IPS-15b (cell line): ENCODE measurements at regions not wholly inside any gene's neighbourhood (a gene's known extent, or its start where the extent isn't known, plus 50 kb on each side); places are given as distances from the start of the nearest gene placed in this dataset.
A peak's percentile ranks its signal among the peaks of the same experiment; 100 is the strongest.
"Not testable (repeated sequence)": the region's sequence is repeated elsewhere in the genome, so short reads cannot be mapped to it uniquely, and the experiment has no call there.

Source experiments
- H3K27me3 ChIP-seq: one replicate; pipeline ENCODE4 v1.6.1; 2013; ENCODE audit warnings: low read length; ENCODE audit not compliant: control insufficient read depth, insufficient read depth
- H3K36me3 ChIP-seq: one replicate; pipeline ENCODE4 v1.6.1; 2013; ENCODE audit warnings: low read length; ENCODE audit not compliant: control insufficient read depth, insufficient read depth
- H3K4me1 ChIP-seq: one replicate; pipeline ENCODE4 v1.6.1; 2013; ENCODE audit warnings: mild to moderate bottlenecking, low read length; ENCODE audit not compliant: control insufficient read depth, insufficient read depth
- H3K4me3 ChIP-seq: one replicate; pipeline ENCODE4 v1.5.1; 2013; ENCODE audit warnings: low read depth, low read length
- H3K9ac ChIP-seq: one replicate; pipeline ENCODE4 v1.6.1; 2013; ENCODE audit warnings: low read depth, mild to moderate bottlenecking, low read length
- H3K9me3 ChIP-seq: one replicate; pipeline ENCODE4 v1.6.1; 2013; ENCODE audit warnings: mild to moderate bottlenecking, low read length; ENCODE audit not compliant: control insufficient read depth, insufficient read depth

DNA sequence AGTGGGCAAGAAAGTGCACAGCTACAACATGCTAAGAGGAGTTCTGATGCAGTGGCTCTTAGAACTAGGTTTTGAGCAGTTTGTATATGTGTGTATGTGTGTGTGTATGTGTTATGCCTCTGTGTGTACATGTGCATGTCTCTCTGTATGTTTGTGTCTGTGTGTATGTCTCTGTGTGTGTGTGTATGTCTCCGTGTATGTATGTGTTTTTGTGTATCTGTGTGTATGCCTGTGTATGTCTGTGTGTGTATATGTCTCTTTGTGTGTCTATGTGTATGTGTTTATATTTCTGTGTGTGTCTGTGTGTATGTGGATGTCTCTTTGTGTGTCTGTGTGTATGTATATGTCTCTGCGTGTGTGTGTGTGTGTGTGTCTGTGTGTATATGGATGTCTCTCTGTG is 139.6 kb downstream of the C12orf75 start:
- Histone ChIP-seq H3K27me3 (no peaks in the 10 kb centered on the region), H3K36me3 (no peaks in the 10 kb centered on the region), H3K4me3 (no peak overlapping the region), H3K9me3 (no peaks in the 10 kb centered on the region), H3K4me1 (peaks cover 3% of the 10 kb centered on the region), H3K9ac (no peak overlapping the region)

DNA sequence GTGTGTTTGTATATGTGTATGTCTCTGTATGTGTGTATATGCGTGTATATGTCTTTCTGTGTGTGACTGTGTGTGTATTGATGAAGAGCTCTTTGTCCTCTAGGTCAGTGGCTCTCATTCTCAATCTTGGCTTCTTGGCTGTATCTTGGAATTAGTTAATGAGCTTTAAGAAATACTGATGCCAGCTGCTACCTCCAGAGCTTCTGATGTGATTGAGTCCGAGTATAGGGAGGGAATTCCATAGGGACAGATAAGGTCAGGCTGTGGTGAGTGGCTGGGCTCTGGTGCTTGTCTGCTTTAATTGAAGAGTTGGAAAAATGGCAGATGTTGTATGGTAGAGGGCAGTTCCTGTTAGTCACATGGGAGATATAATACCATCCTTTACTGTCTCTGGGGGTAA is 140.1 kb downstream of the C12orf75 start:
- no peaks in the 10 kb centered on the region for H3K27me3 ChIP-seq
- H3K36me3 ChIP-seq, result no peaks in the 10 kb centered on the region
- no peaks in the 10 kb centered on the region for H3K9me3 ChIP-seq
- peaks cover 3% of the 10 kb centered on the region for H3K4me1 ChIP-seq
- H3K9ac ChIP-seq, result no peak overlapping the region
- H3K4me3 ChIP-seq, result no peak overlapping the region

DNA sequence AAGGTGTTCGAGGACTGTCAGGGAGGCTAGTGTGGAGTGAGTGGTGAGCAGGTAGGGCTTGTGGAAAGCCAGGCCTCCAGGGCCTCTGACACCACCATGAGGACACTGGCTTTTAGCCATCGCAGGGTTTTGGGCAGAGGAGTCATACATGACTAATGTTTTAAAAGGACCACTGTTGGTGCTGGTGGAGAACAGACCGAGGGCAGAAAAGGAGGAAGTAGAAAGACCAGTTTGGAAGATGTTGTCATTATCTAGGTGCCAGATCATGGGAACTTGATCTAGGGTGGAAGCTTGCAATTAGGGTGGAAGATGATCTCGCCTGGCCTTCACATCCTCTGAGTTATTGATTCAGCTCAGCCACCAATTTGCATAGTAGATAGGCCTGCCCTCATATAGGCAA is 144.2 kb downstream of the C12orf75 start:
- no peaks in the 10 kb centered on the region for H3K9me3 ChIP-seq
- peaks cover 3% of the 10 kb centered on the region for H3K4me1 ChIP-seq
- no peak overlapping the region for H3K9ac ChIP-seq
- no peaks in the 10 kb centered on the region for H3K36me3 ChIP-seq
- no peak overlapping the region for H3K4me3 ChIP-seq
- H3K27me3 ChIP-seq, result no peaks in the 10 kb centered on the region

DNA sequence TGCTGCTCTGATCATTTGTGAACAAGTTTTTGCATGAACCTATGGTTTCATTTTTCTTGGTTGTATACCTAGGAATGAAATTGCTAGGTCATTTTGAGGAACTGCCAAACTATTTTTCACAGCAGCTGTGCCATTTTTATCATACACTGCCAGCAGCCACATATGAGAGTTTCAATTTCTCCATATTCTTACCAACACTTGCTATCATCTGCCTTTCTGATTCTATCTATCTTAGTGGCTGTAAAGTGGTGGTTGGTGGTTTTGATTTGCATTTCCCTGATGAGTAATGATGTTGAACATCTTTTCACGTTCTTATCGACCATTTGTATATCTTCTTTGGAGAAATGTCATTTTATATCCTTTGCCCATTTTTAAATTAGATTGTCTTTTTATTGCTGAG is 146.1 kb downstream of the C12orf75 start:
- Histone ChIP-seq H3K4me1 (peaks cover 12% of the 10 kb centered on the region), H3K27me3 (no peaks in the 10 kb centered on the region), H3K9me3 (no peaks in the 10 kb centered on the region), H3K9ac (no peak overlapping the region), H3K36me3 (no peaks in the 10 kb centered on the region), H3K4me3 (no peak overlapping the region)

DNA sequence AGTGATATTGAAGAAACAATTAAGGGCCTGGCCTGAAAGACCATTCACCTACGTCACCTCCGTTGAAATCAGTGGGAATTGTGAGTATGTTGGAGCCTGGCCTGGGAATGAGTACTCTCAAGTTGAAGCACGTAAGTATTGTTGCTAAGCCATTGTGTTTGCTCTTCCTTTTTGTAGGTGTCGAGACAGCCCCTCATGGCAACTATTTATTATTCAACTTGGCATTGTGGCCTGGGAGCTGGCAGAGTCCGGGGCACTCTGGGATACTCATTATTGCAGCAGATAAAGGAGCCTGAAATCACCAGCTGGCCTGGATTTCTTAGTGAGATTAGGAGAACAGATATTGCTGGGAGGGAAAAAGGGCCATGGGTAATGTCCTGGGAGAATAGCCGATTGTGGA is 147.4 kb downstream of the C12orf75 start:
- peaks cover 12% of the 10 kb centered on the region for H3K4me1 ChIP-seq
- H3K9ac ChIP-seq, result peak overlapping the region; percentile 26
- H3K9me3 ChIP-seq, result no peaks in the 10 kb centered on the region
- H3K36me3 ChIP-seq, result no peaks in the 10 kb centered on the region
- no peaks in the 10 kb centered on the region for H3K27me3 ChIP-seq
- H3K4me3 ChIP-seq, result no peak overlapping the region

DNA sequence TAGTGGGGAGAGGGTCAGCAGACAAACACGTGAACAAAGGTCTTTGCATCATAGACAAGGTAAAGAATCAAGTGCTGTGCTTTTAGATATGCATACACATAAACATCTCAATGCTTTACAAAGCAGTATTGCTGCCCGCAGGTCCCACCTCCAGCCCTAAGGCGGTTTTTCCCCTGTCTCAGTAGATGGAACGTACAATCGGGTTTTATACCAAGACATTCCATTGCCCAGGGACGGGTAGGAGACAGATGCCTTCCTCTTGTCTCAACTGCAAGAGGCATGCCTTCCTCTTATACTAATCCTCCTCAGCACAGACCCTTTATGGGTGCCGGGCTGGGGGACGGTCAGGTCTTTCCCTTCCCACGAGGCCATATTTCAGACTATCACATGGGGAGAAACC is 148.3 kb downstream of the C12orf75 start:
- not testable (repeated sequence) for H3K9me3 ChIP-seq, H3K36me3 ChIP-seq, H3K4me3 ChIP-seq, H3K9ac ChIP-seq, H3K27me3 ChIP-seq
- peaks cover 12% of the 10 kb centered on the region for H3K4me1 ChIP-seq

DNA sequence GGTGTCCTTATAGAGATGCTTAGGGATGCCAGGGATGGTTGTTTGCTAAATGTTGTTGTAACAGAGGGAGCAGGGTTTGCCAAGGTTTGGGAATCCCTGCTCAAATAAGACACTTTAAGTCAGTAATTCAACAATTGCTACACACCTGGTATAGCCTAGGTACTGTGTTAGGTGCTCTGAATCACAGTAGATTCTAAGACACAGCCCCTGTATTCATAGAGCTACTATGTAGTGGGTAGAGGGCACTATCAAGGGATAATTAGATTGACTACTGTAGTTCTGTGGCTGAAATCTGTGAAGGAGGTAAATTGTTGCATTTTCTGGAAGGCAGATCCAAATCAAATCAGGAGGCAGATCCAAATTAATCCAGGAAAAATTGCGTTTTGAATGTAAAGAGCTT is 149.2 kb downstream of the C12orf75 start:
- Histone ChIP-seq H3K36me3 (no peaks in the 10 kb centered on the region), H3K9me3 (no peaks in the 10 kb centered on the region), H3K9ac (no peak overlapping the region), H3K4me3 (no peak overlapping the region), H3K4me1 (peaks cover 12% of the 10 kb centered on the region), H3K27me3 (no peaks in the 10 kb centered on the region)

DNA sequence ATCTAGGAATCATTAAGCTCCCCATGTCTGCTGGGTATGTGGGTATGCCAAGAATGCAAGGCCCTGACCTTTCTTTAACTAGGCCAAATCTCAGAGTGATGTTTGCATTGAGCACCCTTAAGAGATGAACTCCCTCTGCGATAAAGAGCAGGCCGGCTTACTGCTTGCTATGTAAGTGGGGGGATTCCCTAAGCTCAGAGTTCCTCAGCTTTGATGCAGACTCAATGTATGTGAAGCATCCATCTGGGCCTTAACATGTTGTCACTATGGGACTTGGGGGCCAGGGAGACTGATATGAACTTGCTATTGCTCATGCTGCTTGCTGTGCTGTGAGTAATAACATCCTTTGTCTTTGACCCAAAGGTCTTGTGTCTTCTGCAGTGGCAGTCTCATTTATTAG is 149.7 kb downstream of the C12orf75 start:
- Histone ChIP-seq H3K36me3 (no peaks in the 10 kb centered on the region), H3K4me3 (no peak overlapping the region), H3K27me3 (no peaks in the 10 kb centered on the region), H3K9me3 (no peaks in the 10 kb centered on the region), H3K4me1 (peaks cover 12% of the 10 kb centered on the region), H3K9ac (no peak overlapping the region)

DNA sequence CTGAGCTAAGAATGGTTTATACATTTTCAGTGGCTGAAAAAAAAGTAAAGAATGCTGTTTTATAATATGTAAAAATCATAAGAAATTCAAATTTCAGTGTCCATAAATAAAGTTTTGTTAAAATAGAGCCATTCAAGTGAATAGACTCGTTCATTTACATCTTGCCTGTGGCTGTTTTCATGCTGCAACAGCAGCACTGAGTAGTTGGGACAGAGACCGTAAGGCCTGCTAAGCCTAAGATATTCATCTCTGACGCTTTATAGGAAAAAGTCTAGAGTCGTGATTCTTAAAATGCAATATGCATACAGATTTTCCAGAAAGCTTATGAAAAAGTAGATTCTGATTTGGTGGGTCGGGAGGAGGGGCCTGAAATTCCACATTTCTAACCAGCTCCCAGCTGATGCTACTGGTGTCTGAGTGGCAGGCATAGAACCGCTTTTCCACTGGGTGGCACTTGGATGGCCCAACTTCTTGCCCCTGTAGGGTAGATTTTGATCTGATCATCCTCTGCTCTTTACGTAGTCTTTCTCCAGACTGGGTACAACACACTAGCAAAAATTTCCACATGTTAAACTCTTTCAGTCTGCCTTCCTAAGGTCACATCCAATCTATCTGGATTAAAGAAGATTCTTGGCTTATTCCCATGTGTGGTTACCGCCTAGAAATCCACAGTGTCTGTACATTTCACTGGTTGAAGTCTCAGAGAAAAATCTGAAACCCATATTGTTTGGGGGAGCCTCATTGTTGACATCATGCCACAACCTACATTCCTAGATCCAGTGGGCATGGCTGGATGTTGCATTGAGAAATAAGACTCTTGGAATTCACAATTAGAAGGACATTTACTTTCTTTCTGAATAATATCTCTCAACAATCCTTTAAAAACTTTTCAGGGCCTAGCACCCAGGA is 151.2 kb downstream of the C12orf75 start:
- peaks cover 12% of the 10 kb centered on the region for H3K4me1 ChIP-seq

DNA sequence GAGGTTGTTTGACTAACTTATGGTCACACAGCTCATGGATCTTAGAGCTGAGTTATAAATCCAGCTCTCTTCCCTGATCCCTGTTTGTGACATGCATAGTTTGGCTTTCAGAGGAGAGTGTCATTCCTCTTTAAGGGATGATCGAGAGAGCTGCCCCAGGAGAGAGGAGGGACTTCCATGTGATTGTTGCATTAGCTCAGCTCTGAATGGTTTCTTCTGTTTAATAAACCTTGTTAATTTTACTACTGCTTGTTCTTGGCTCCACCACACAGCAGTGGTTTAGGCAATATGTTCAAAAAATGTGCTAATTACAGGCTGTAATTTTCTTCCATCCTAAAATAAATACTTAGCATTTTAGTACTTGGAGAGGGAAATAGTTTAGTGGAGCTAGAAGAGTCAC is 152.5 kb downstream of the C12orf75 start:
- no peak overlapping the region for H3K4me3 ChIP-seq
- no peaks in the 10 kb centered on the region for H3K36me3 ChIP-seq
- no peaks in the 10 kb centered on the region for H3K27me3 ChIP-seq
- H3K9me3 ChIP-seq, result no peaks in the 10 kb centered on the region
- peaks cover 12% of the 10 kb centered on the region for H3K4me1 ChIP-seq
- no peak overlapping the region for H3K9ac ChIP-seq

More for the DNA sequence above, 151.2 kb downstream of the C12orf75 start:
- Histone ChIP-seq H3K9me3 (no peaks in the 10 kb centered on the region), H3K27me3 (no peaks in the 10 kb centered on the region), H3K4me3 (no peak overlapping the region), H3K36me3 (no peaks in the 10 kb centered on the region), H3K9ac (no peak overlapping the region)

DNA sequence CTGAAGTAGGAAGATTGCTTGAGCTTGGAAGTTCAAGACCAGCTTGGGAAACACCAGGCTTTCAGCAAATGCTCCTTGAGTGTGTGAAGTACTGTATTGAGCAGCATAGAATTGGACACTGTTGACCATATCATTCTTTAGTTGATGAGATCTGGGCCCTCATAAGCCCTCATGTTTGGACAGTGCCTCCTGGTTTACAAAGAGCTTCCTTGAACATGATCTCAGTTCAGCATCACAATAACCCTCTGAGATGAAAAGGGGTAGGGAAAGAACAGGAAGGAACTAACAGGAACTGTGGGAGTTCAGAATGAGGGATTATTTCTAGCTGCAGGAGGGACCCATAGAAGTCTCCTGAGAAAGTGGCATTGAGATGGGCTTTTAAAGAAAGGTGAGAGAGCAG is 153.2 kb downstream of the C12orf75 start:
- H3K27me3 ChIP-seq, result no peaks in the 10 kb centered on the region
- H3K9me3 ChIP-seq, result no peaks in the 10 kb centered on the region
- peaks cover 12% of the 10 kb centered on the region for H3K4me1 ChIP-seq
- no peak overlapping the region for H3K9ac ChIP-seq
- H3K4me3 ChIP-seq, result no peak overlapping the region
- no peaks in the 10 kb centered on the region for H3K36me3 ChIP-seq

DNA sequence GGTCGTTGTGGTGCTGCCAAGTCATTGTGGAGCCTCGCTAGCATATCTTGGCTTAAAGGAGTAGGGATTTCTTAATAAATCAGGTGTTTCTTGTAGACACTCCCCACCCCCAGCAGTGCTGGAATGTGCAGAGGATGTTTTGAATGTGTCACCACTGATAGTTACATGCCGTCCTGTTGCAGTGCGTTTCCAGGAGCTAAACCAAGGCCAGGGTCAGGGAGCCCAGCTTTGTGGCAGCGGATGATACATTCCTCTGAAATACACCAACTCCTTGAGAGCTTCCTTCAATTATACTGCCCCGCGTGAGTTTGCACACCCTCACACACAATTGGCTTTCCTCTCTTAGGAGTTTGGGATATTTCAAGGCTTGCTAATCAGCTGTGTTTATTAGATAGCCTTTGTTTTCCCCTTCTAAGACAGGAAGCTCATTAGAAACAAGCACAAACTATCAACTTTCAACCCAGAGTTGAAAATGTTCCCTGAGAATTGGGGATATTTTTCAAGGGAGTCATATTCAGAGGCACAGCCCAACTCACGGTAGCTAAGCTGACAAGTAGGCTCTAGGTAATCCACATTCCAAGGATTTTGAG is 154.9 kb downstream of the C12orf75 start:
- Histone ChIP-seq H3K27me3 (no peaks in the 10 kb centered on the region), H3K4me1 (peaks cover 2% of the 10 kb centered on the region), H3K4me3 (no peak overlapping the region), H3K9me3 (no peaks in the 10 kb centered on the region), H3K9ac (no peak overlapping the region), H3K36me3 (no peaks in the 10 kb centered on the region)
